ENCODE measurements at regions not wholly inside any gene's neighbourhood (a gene's known extent, or its start where the extent isn't known, plus 50 kb on each side); places are given as distances from the start of the nearest gene placed in this dataset.
"Not testable (repeated sequence)": the region's sequence is repeated elsewhere in the genome, so short reads cannot be mapped to it uniquely, and the experiment has no call there.

DNA sequence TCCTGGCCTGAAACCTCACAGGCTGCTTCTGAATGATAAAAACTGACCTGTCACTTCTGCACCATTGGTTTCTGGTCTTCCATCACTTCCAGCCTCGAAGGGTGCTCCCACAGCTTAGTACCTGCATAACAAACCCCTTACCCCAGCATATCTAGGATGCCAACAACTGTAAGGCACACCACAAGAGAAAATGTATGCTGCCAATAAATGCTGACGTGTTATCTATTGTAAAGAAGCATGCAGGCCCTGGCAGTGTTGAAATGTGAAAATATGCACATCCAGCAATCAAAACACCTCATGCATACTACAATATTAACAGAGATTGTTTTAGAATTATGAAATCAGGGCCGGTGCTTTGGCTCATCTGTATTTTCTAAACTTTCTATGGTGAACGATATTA lies 242.0 kb upstream of the NSMCE3 start:
- H3K4me2 ChIP-seq (ENCODE audit: insufficient read depth, low read length), result no peak overlapping the region
- dilution Hi-C loops (cut with MboI; ENCODE audit: extremely low pct_ligation_motif_present, low sequenced_read_pairs), result no loop called here

GRCh38 chr15:29505535-29505934 lies 235.9 kb upstream of the NSMCE3 start:
- POLR2A ChIA-PET; DNase-seq (ENCODE audit: low read depth, low spot score); H4K20me1 ChIP-seq (replicated peaks; ENCODE audit: control insufficient read depth, extremely low read depth, insufficient read depth, low read length); intact Hi-C loops (cut with micrococcal nuclease); H3K79me2 ChIP-seq (ENCODE audit: control insufficient read depth, insufficient read depth, low read length); H3K9me3 ChIP-seq (replicated peaks; ENCODE audit: control insufficient read depth, insufficient read depth, low read length); dilution Hi-C loops (cut with MboI; ENCODE audit: extremely low pct_ligation_motif_present, low sequenced_read_pairs); H3K4me2 ChIP-seq (ENCODE audit: insufficient read depth, low read length); BruUV-seq (replicated peaks); H3K4me1 ChIP-seq (ENCODE audit: control insufficient read depth, extremely low read depth, insufficient read depth, low read length); H3K9ac ChIP-seq (replicated peaks; ENCODE audit: extremely low read depth, insufficient read depth, low read length); H3K27ac ChIP-seq (ENCODE audit: insufficient read depth, low read depth, low read length); H3K36me3 ChIP-seq (ENCODE audit: control insufficient read depth in 2 of 2, extremely low read depth in 1 of 2, insufficient read depth in 2 of 2, low read length in 2 of 2); H3K27me3 ChIP-seq (ENCODE audit: control insufficient read depth in 2 of 2, insufficient read depth in 2 of 2, low read length in 2 of 2); H3K4me3 ChIP-seq (replicated peaks in 1 of 3; ENCODE audit: insufficient read depth in 1 of 3, low read depth in 1 of 3, low read length in 3 of 3); FAIRE-seq; CTCF ChIA-PET; H3K9me1 ChIP-seq (replicated peaks; ENCODE audit: control insufficient read depth, extremely low read depth, insufficient read depth, low read length); H2AFZ ChIP-seq (ENCODE audit: low read depth, low read length): not testable (repeated sequence)

More for the DNA sequence above, 242.0 kb upstream of the NSMCE3 start:
- Histone ChIP-seq H3K9me3 (replicated peaks; ENCODE audit: control insufficient read depth, insufficient read depth, low read length) (no peaks in the 10 kb centered on the region), H3K36me3 (ENCODE audit: control insufficient read depth in 2 of 2, extremely low read depth in 1 of 2, insufficient read depth in 2 of 2, low read length in 2 of 2) (no peaks in the 10 kb centered on the region), H2AFZ (ENCODE audit: low read depth, low read length) (no peak overlapping the region), H3K27ac (ENCODE audit: insufficient read depth, low read depth, low read length) (no peak overlapping the region), H3K9ac (replicated peaks; ENCODE audit: extremely low read depth, insufficient read depth, low read length) (no peak overlapping the region), H3K4me3 (replicated peaks in 1 of 3; ENCODE audit: insufficient read depth in 1 of 3, low read depth in 1 of 3, low read length in 3 of 3) (no peak overlapping the region), H3K9me1 (replicated peaks; ENCODE audit: control insufficient read depth, extremely low read depth, insufficient read depth, low read length) (no peaks in the 10 kb centered on the region), H3K27me3 (ENCODE audit: control insufficient read depth in 2 of 2, insufficient read depth in 2 of 2, low read length in 2 of 2) (no peaks in the 10 kb centered on the region), H3K79me2 (ENCODE audit: control insufficient read depth, insufficient read depth, low read length) (no peaks in the 10 kb centered on the region), H3K4me1 (ENCODE audit: control insufficient read depth, extremely low read depth, insufficient read depth, low read length) (no peaks in the 10 kb centered on the region), H4K20me1 (replicated peaks; ENCODE audit: control insufficient read depth, extremely low read depth, insufficient read depth, low read length) (no peaks in the 10 kb centered on the region)
- DNase-seq (ENCODE audit: low read depth, low spot score) (no peak), FAIRE-seq (no peak)
- intact Hi-C loops (cut with micrococcal nuclease), result no loop called here
- TF ChIP-seq GATA2 (IDR thresholded peaks at IDR 0.05; ENCODE audit: insufficient read depth, insufficient read length, low read depth, low read length), result no peak
- no peak for TF ChIP-seq EZH2 (IDR thresholded peaks at IDR 0.05; ENCODE audit: borderline replicate concordance, low read depth, low read length, severe bottlenecking)
- TF ChIP-seq, protein P1, sequence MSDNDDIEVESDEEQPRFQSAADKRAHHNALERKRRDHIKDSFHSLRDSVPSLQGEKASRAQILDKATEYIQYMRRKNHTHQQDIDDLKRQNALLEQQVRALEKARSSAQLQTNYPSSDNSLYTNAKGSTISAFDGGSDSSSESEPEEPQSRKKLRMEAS (IDR thresholded peaks at IDR 0.05; ENCODE audit: insufficient read depth, insufficient read length), result no peak
- no peak for TF ChIP-seq JUN (IDR thresholded peaks at IDR 0.05; ENCODE audit: borderline replicate concordance, insufficient read depth, insufficient read length, low read depth)
- TF ChIP-seq MYC (IDR thresholded peaks at IDR 0.05; ENCODE audit: low read depth, low read length), result no peak
- TF ChIP-seq, protein P2, sequence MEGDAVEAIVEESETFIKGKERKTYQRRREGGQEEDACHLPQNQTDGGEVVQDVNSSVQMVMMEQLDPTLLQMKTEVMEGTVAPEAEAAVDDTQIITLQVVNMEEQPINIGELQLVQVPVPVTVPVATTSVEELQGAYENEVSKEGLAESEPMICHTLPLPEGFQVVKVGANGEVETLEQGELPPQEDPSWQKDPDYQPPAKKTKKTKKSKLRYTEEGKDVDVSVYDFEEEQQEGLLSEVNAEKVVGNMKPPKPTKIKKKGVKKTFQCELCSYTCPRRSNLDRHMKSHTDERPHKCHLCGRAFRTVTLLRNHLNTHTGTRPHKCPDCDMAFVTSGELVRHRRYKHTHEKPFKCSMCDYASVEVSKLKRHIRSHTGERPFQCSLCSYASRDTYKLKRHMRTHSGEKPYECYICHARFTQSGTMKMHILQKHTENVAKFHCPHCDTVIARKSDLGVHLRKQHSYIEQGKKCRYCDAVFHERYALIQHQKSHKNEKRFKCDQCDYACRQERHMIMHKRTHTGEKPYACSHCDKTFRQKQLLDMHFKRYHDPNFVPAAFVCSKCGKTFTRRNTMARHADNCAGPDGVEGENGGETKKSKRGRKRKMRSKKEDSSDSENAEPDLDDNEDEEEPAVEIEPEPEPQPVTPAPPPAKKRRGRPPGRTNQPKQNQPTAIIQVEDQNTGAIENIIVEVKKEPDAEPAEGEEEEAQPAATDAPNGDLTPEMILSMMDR (IDR thresholded peaks at IDR 0.05; ENCODE audit: extremely low read depth in 1 of 2, insufficient read depth in 1 of 2, low read depth in 1 of 2, low read length in 2 of 2), result no peak
- no peak for TF ChIP-seq POLR2A (IDR thresholded peaks at IDR 0.05; ENCODE audit: low read depth, low read length)
- no peak for TF ChIP-seq POLR2AphosphoS5 (IDR thresholded peaks at IDR 0.05; ENCODE audit: insufficient read depth, low read depth, low read length)
- no peak for TF ChIP-seq FOS (IDR thresholded peaks at IDR 0.05; ENCODE audit: borderline replicate concordance, insufficient read depth, low read length)
- POLR2A ChIA-PET, result no interaction called here
- BruUV-seq (replicated peaks), result no TSS peak
- CTCF ChIA-PET, result no interaction called here
